ENCODE measurements at regions not wholly inside any gene's neighbourhood (a gene's known extent, or its start where the extent isn't known, plus 50 kb on each side); places are given as distances from the start of the nearest gene placed in this dataset.

GRCh38 chr5:104755806-104756205, 1193.2 kb upstream of the NUDT12 start:
- no peak overlapping the region for H3K9ac ChIP-seq (replicated peaks; ENCODE audit: extremely low read depth, insufficient read depth, low read length)
- H3K4me1 ChIP-seq (ENCODE audit: control insufficient read depth, extremely low read depth, insufficient read depth, low read length), result no peaks in the 10 kb centered on the region
- H4K20me1 ChIP-seq (replicated peaks; ENCODE audit: control insufficient read depth, extremely low read depth, insufficient read depth, low read length), result no peaks in the 10 kb centered on the region
- H3K9me3 ChIP-seq (replicated peaks; ENCODE audit: control insufficient read depth, insufficient read depth, low read length), result no peaks in the 10 kb centered on the region
- BruUV-seq (replicated peaks), result no TSS peak
- H3K4me3 ChIP-seq (replicated peaks in 1 of 3; ENCODE audit: insufficient read depth in 1 of 3, low read depth in 1 of 3, low read length in 3 of 3), result no peak overlapping the region
- TF ChIP-seq, protein P1, sequence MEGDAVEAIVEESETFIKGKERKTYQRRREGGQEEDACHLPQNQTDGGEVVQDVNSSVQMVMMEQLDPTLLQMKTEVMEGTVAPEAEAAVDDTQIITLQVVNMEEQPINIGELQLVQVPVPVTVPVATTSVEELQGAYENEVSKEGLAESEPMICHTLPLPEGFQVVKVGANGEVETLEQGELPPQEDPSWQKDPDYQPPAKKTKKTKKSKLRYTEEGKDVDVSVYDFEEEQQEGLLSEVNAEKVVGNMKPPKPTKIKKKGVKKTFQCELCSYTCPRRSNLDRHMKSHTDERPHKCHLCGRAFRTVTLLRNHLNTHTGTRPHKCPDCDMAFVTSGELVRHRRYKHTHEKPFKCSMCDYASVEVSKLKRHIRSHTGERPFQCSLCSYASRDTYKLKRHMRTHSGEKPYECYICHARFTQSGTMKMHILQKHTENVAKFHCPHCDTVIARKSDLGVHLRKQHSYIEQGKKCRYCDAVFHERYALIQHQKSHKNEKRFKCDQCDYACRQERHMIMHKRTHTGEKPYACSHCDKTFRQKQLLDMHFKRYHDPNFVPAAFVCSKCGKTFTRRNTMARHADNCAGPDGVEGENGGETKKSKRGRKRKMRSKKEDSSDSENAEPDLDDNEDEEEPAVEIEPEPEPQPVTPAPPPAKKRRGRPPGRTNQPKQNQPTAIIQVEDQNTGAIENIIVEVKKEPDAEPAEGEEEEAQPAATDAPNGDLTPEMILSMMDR (IDR thresholded peaks at IDR 0.05; ENCODE audit: extremely low read depth in 1 of 2, insufficient read depth in 1 of 2, low read depth in 1 of 2, low read length in 2 of 2), result no peak
- TF ChIP-seq EZH2 (IDR thresholded peaks at IDR 0.05; ENCODE audit: borderline replicate concordance, low read depth, low read length, severe bottlenecking), result no peak
- no peak for TF ChIP-seq POLR2AphosphoS5 (IDR thresholded peaks at IDR 0.05; ENCODE audit: insufficient read depth, low read depth, low read length)
- TF ChIP-seq POLR2A (IDR thresholded peaks at IDR 0.05; ENCODE audit: low read depth, low read length), result no peak
- no peak for TF ChIP-seq JUN (IDR thresholded peaks at IDR 0.05; ENCODE audit: borderline replicate concordance, insufficient read depth, insufficient read length, low read depth)
- TF ChIP-seq FOS (IDR thresholded peaks at IDR 0.05; ENCODE audit: borderline replicate concordance, insufficient read depth, low read length), result no peak
- TF ChIP-seq GATA2 (IDR thresholded peaks at IDR 0.05; ENCODE audit: insufficient read depth, insufficient read length, low read depth, low read length), result no peak
- TF ChIP-seq MYC (IDR thresholded peaks at IDR 0.05; ENCODE audit: low read depth, low read length), result no peak
- TF ChIP-seq, protein P2, sequence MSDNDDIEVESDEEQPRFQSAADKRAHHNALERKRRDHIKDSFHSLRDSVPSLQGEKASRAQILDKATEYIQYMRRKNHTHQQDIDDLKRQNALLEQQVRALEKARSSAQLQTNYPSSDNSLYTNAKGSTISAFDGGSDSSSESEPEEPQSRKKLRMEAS (IDR thresholded peaks at IDR 0.05; ENCODE audit: insufficient read depth, insufficient read length), result no peak
- H3K9me1 ChIP-seq (replicated peaks; ENCODE audit: control insufficient read depth, extremely low read depth, insufficient read depth, low read length), result no peaks in the 10 kb centered on the region
- dilution Hi-C loops (cut with MboI; ENCODE audit: extremely low pct_ligation_motif_present, low sequenced_read_pairs) (no loop called here), intact Hi-C loops (cut with micrococcal nuclease) (no loop called here)
- H3K27me3 ChIP-seq (ENCODE audit: control insufficient read depth in 2 of 2, insufficient read depth in 2 of 2, low read length in 2 of 2), result no peaks in the 10 kb centered on the region
- no peaks in the 10 kb centered on the region for H3K79me2 ChIP-seq (ENCODE audit: control insufficient read depth, insufficient read depth, low read length)
- H3K4me2 ChIP-seq (ENCODE audit: insufficient read depth, low read length), result no peak overlapping the region
- H2AFZ ChIP-seq (ENCODE audit: low read depth, low read length), result no peak overlapping the region
- no peak overlapping the region for H3K27ac ChIP-seq (ENCODE audit: insufficient read depth, low read depth, low read length)
- ChIA-PET POLR2A (no interaction called here), CTCF (no interaction called here)
- no peaks in the 10 kb centered on the region for H3K36me3 ChIP-seq (ENCODE audit: control insufficient read depth in 2 of 2, extremely low read depth in 1 of 2, insufficient read depth in 2 of 2, low read length in 2 of 2)
- FAIRE-seq, result no peak
- no peak for DNase-seq (ENCODE audit: low read depth, low spot score)

Measured in endothelial cell of umbilical vein (primary cell).